ENCODE measurements at regions not wholly inside any gene's neighbourhood (a gene's known extent, or its start where the extent isn't known, plus 50 kb on each side); places are given as distances from the start of the nearest gene placed in this dataset.

GRCh38 chr16:60605176-60605575, 1431.1 kb downstream of the CDH8 start:
- DNase-seq (ENCODE audit: low read depth), result no peak

DNA sequence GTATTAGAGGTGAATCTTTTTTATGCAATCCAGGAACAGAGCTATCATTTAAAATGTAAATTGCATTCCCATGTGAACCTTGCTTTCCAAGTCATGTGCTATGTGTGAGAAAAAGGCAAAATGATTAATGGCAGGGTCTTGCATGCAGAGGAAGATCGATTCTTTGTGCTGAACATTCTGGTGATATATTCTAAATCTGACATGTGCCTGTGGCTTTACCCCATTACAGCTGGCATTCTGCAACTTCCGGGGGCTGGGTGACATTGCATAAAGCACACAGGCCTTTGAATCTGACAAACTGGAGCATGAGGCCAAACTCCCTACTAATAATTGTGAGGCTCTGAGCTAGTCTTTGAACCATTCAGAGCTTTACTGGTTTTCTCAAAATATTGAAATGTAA, 1449.7 kb downstream of the CDH8 start:
- no peak overlapping the region for H3K4me3 ChIP-seq (ENCODE audit: low read depth, low read length)
- no peak for TF ChIP-seq CTCF (IDR thresholded peaks at IDR 0.05; ENCODE audit: insufficient read depth, low read length)
- DNase-seq (ENCODE audit: low read depth), result no peak

More at GRCh38 chr16:60605176-60605575, 1431.1 kb downstream of the CDH8 start:
- no peak overlapping the region for H3K4me3 ChIP-seq (ENCODE audit: low read depth, low read length)
- TF ChIP-seq CTCF (IDR thresholded peaks at IDR 0.05; ENCODE audit: insufficient read depth, low read length), result no peak

DNA sequence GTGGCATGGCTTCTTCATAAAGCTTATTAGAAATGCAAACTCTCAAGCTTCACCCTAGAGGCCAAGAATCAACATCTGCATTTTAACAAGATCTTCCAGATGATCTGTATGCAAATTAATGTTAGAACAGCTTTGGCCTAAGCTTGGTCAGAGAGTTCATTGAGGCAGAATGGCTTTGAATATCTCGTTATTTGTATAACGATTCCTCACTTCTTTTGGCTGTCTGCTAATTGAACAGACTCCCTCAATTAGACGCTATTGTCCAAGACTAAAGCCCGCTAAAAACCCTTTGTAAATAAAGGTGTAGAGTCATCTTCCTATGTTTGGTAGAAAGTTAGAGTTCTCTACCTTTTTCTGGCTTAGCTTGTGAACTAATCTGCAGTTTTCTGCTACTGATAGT, 1453.7 kb downstream of the CDH8 start:
- no peak for DNase-seq (ENCODE audit: low read depth)
- no peak for TF ChIP-seq CTCF (IDR thresholded peaks at IDR 0.05; ENCODE audit: insufficient read depth, low read length)

DNA sequence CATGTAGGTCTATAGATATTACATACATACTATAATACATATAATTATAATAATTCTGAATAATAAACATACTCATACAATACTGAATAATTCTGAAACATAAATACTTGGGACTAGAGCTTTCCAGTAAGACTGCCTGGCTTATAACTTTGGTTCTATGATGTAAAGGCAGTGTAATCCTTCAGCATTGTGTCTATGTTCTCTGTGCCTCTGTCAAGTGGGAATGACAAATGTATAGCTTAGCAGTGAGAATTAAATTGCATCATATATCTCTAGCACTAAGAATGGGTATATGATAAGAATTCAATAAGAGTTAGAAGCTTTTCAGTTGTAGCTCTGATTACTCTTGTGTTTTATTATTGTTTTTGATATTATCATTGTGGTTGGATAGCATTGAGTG, 1469.3 kb downstream of the CDH8 start:
- no peak for TF ChIP-seq CTCF (IDR thresholded peaks at IDR 0.05; ENCODE audit: insufficient read depth, low read length)
- DNase-seq (ENCODE audit: low read depth), result no peak

More for the DNA sequence above, 1453.7 kb downstream of the CDH8 start:
- H3K4me3 ChIP-seq (ENCODE audit: low read depth, low read length), result no peak overlapping the region

GRCh38 chr16:60564588-60564987, 1471.7 kb downstream of the CDH8 start:
- no peak overlapping the region for H3K4me3 ChIP-seq (ENCODE audit: low read depth, low read length)
- DNase-seq (ENCODE audit: low read depth), result no peak
- TF ChIP-seq CTCF (IDR thresholded peaks at IDR 0.05; ENCODE audit: insufficient read depth, low read length), result no peak

More for the DNA sequence above, 1469.3 kb downstream of the CDH8 start:
- H3K4me3 ChIP-seq (ENCODE audit: low read depth, low read length), result no peak overlapping the region

GRCh38 chr16:60563166-60563565, 1473.1 kb downstream of the CDH8 start:
- H3K4me3 ChIP-seq (ENCODE audit: low read depth, low read length), result no peak overlapping the region
- TF ChIP-seq CTCF (IDR thresholded peaks at IDR 0.05; ENCODE audit: insufficient read depth, low read length), result no peak
- DNase-seq (ENCODE audit: low read depth), result no peak

- H3K4me3 ChIP-seq (ENCODE audit: low read depth, low read length), result no peak overlapping the region
- DNase-seq (ENCODE audit: low read depth), result no peak
- TF ChIP-seq CTCF (IDR thresholded peaks at IDR 0.05; ENCODE audit: insufficient read depth, low read length), result no peak
Observed at GRCh38 chr16:60558936-60559335, 1477.3 kb downstream of the CDH8 start.
